SK-N-SH (cell line): ENCODE measurements at regions not wholly inside any gene's neighbourhood (a gene's known extent, or its start where the extent isn't known, plus 50 kb on each side); places are given as distances from the start of the nearest gene placed in this dataset.

Source experiments
- CTCF ChIA-PET: fragments of 300-600, 350-600 bp; formaldehyde crosslinking; extraction: SDS; loops from one replicate; lab custom pipeline; 2021; lab: Yijun Ruan, JAX
- POLR2A ChIA-PET: fragments of 350-600 bp; sonication (Branson Sonifier 250); formaldehyde crosslinking; extraction: SDS; loops from one replicate; lab custom pipeline; 2020; ENCODE audit warnings: antibody characterized with exemption, inconsistent platforms; lab: Yijun Ruan, JAX
- DNase-seq: peaks from one replicate; pipeline ENCODE4 v3.0.0; 2012
- H2AFZ ChIP-seq: fragments of 200-600 bp; sonication (generic); 2 replicates; pipeline ENCODE4 v1.8.1; 2016; ENCODE audit warnings: antibody characterized with exemption, mild to moderate bottlenecking, low read depth
- H3F3A ChIP-seq: fragments of 200-600 bp; sonication (generic); replicated peaks from 2 replicates; pipeline ENCODE3; 2016; ENCODE audit warnings: antibody characterized with exemption, mild to moderate bottlenecking; ENCODE audit not compliant: insufficient read depth
- H3K27ac ChIP-seq, 2 experiments: fragments of 200-500 bp in 1 of 2; fragments of 200-600 bp in 1 of 2; sonication (Bioruptor generic) in 1 of 2; sonication (generic), shearing (Covaris generic) in 1 of 2; 2 replicates each; pipeline versions ENCODE4 v1.5.1 to v1.6.1; 2014 to 2016; ENCODE audit warnings: low read depth in 2 of 2, inconsistent platforms in 1 of 2, low read length in 1 of 2, mild to moderate bottlenecking in 1 of 2, mixed read lengths in 1 of 2
- H3K27me3 ChIP-seq: fragments of 200-600 bp; sonication (generic), shearing (Covaris generic); 2 replicates; pipeline ENCODE4 v1.6.1; 2016; ENCODE audit warnings: mixed run types; ENCODE audit not compliant: insufficient read depth
- H3K36me3 ChIP-seq, 2 experiments: fragments of 200-500 bp in 1 of 2; fragments of 200-600 bp in 1 of 2; sonication (Bioruptor generic) in 1 of 2; sonication (generic) in 1 of 2; replicated peaks in 1 of 2; 2 replicates each; pipeline versions ENCODE3 to v1.5.1; 2014 to 2016; ENCODE audit warnings: low read length in 1 of 2, mild to moderate bottlenecking in 1 of 2; ENCODE audit not compliant: insufficient read depth in 2 of 2, control insufficient read depth in 1 of 2
- H3K4me1 ChIP-seq, 2 experiments: fragments of 200-500 bp in 1 of 2; fragments of 200-600 bp in 1 of 2; sonication (Bioruptor generic) in 1 of 2; sonication (generic), shearing (Covaris generic) in 1 of 2; 2 replicates each; pipeline versions ENCODE4 v1.5.1 to v1.6.1; 2014 to 2016; ENCODE audit warnings: low read depth in 1 of 2, low read length in 1 of 2, mixed run types in 1 of 2; ENCODE audit not compliant: insufficient read depth in 2 of 2, control insufficient read depth in 1 of 2
- H3K4me2 ChIP-seq: fragments of 200-600 bp; sonication (generic), shearing (Covaris generic); 2 replicates; pipeline ENCODE4 v1.6.1; 2017; ENCODE audit warnings: mixed run types
- H3K4me3 ChIP-seq, 2 experiments: fragments of 200-500 bp in 1 of 2; fragments of 200-600 bp in 1 of 2; sonication (Bioruptor generic) in 1 of 2; sonication (generic), shearing (Covaris generic) in 1 of 2; 2 replicates each; pipeline versions ENCODE4 v1.5.1 to v1.8.1; 2014 to 2016; ENCODE audit warnings: low read depth in 2 of 2, inconsistent platforms in 1 of 2, low read length in 1 of 2, mild to moderate bottlenecking in 1 of 2, mixed read lengths in 1 of 2, moderate library complexity in 1 of 2
- H3K79me2 ChIP-seq: fragments of 200-600 bp; sonication (generic); 2 replicates; pipeline ENCODE4 v1.8.1; 2017; ENCODE audit warnings: mild to moderate bottlenecking; ENCODE audit not compliant: insufficient read depth
- H3K9ac ChIP-seq: fragments of 200-600 bp; sonication (generic); 2 replicates; pipeline ENCODE4 v1.6.1; 2017; ENCODE audit warnings: mixed run types
- H3K9me2 ChIP-seq: fragments of 200-600 bp; sonication (generic); 2 replicates; pipeline ENCODE4 v1.6.1; 2017; ENCODE audit warnings: mixed run types
- H3K9me3 ChIP-seq: fragments of 200-600 bp; sonication (generic); 2 replicates; pipeline ENCODE4 v1.6.1; 2017; ENCODE audit warnings: mixed run types, mild to moderate bottlenecking, moderate library complexity
- H4K20me1 ChIP-seq: fragments of 200-600 bp; sonication (generic); 2 replicates; pipeline ENCODE4 v1.6.1; 2017; ENCODE audit warnings: mild to moderate bottlenecking, mixed run types; ENCODE audit not compliant: insufficient read depth
- CHD2 ChIP-seq: fragments of 150-350 bp; IDR thresholded peaks from 2 replicates; pipeline ENCODE4 v1.6.1; 2018; ENCODE audit warnings: low read length; ENCODE audit not compliant: partially characterized antibody
- ELF1 ChIP-seq: IDR thresholded peaks from 2 replicates; pipeline ENCODE4 v1.4.0; 2012
- FOSL2 ChIP-seq: IDR thresholded peaks from 2 replicates; pipeline ENCODE4 v1.4.0; 2012; ENCODE audit warnings: low read depth, mild to moderate bottlenecking, moderate library complexity, borderline replicate concordance
- FOXJ3 ChIP-seq: sonication (generic); formaldehyde crosslinking; IDR thresholded peaks from 2 replicates; pipeline ENCODE4 v1.5.1; 2020; ENCODE audit warnings: mild to moderate bottlenecking, missing genetic modification reagents
- GABPA ChIP-seq: IDR thresholded peaks from 2 replicates; pipeline ENCODE4 v1.4.0; 2012; ENCODE audit warnings: low read depth, mild to moderate bottlenecking
- GATA2 ChIP-seq: sonication (generic); formaldehyde crosslinking; IDR thresholded peaks from 2 replicates; pipeline ENCODE4 v1.5.0; 2020; ENCODE audit warnings: mild to moderate bottlenecking, missing genetic modification reagents
- MAX ChIP-seq: IDR thresholded peaks from 2 replicates; pipeline ENCODE4 v1.4.0; 2012; ENCODE audit warnings: low read depth
- MEF2A ChIP-seq: IDR thresholded peaks from 2 replicates; pipeline ENCODE4 v1.4.0; 2012; ENCODE audit warnings: low read depth, borderline replicate concordance
- PBX3 ChIP-seq: IDR thresholded peaks from 2 replicates; pipeline ENCODE4; 2012
- POLR2AphosphoS5 ChIP-seq: IDR thresholded peaks from 2 replicates; pipeline ENCODE4 v1.6.1; 2012; ENCODE audit warnings: low read depth, low read length
- RAD21 ChIP-seq: IDR thresholded peaks from 2 replicates; pipeline ENCODE4 v1.6.1; 2012; ENCODE audit warnings: mild to moderate bottlenecking, low read length
- RFX5 ChIP-seq: IDR thresholded peaks from 2 replicates; pipeline ENCODE4 v1.6.1; 2012; ENCODE audit warnings: mild to moderate bottlenecking, improper control_type of control experiment, low read length
- RXRA ChIP-seq: IDR thresholded peaks from 2 replicates; pipeline ENCODE4 v1.4.0; 2012; ENCODE audit warnings: low read depth, mild to moderate bottlenecking, borderline replicate concordance
- SIN3A ChIP-seq: IDR thresholded peaks from 2 replicates; pipeline ENCODE4 v1.6.1; 2012; ENCODE audit warnings: low read depth, mild to moderate bottlenecking, low read length, moderate library complexity, borderline replicate concordance
- TAF1 ChIP-seq: IDR thresholded peaks from 2 replicates; pipeline ENCODE4 v1.6.1; 2012; ENCODE audit warnings: low read depth, mild to moderate bottlenecking, low read length, moderate library complexity, borderline replicate concordance
- USF1 ChIP-seq: IDR thresholded peaks from 2 replicates; pipeline ENCODE4 v1.4.0; 2012; ENCODE audit warnings: low read depth, borderline replicate concordance
- YY1 ChIP-seq: IDR thresholded peaks from 2 replicates; pipeline ENCODE4 v1.4.0; 2012; ENCODE audit warnings: low read depth, mild to moderate bottlenecking
- WGBS: methylation state at CpG from one replicate; pipeline ENCODE4 v1.1.6; 2017; ENCODE audit warnings: low lambda C conversion rate; 5-methylcytosine and 5-hydroxymethylcytosine counted together
- TF ChIP-seq, protein P1 (sequence below): IDR thresholded peaks from 2 replicates; pipeline ENCODE4 v1.4.0; 2012; ENCODE audit warnings: low read depth, borderline replicate concordance

DNA sequence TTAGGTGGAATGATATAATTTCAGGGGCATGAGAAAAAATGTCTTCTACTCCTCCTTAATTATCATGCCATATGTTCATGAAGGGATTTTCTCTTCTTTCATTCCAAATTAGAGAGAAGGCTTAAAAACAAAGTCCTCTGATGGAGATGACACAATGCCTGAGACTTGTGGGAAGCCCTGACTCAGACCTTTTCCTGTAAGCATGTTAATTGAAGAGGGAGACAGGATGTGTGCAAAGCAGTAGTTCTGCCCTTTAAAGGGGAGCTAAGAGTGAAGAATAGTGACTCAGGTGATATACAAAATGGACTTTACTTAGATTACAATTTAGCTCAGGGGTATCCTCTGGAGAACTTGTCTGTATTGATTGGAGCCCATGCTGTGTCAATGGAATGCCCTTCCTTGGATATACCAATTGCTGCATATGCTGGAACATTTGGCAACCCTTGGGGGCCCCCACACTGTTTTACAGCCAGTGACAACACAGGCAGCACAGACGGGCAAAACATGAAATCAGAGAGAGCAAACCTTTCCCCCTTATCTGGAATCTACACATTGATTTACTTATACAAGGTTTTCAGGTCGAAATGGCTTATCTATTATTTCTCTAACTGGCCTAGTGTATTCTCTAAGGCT is 81.3 kb downstream of the IZUMO3 start:
- Histone ChIP-seq H3K4me1 (no peaks in the 10 kb centered on the region), H2AFZ (no peak overlapping the region), H3K27me3 (no peaks in the 10 kb centered on the region), H3F3A (no peaks in the 10 kb centered on the region), H3K9ac (no peak overlapping the region), H3K4me3 (no peak overlapping the region), H3K9me3 (no peaks in the 10 kb centered on the region; the same call in 1 of the 2 replicates), H3K27ac (no peak overlapping the region), H3K79me2 (no peaks in the 10 kb centered on the region), H3K9me2 (no peaks in the 10 kb centered on the region; the same call in 1 of the 2 replicates), H3K36me3 (no peaks in the 10 kb centered on the region), H4K20me1 (no peaks in the 10 kb centered on the region), H3K4me2 (no peak overlapping the region)
- WGBS: 20% methylated on average over 2 of the region's 2 CpGs
- CTCF ChIA-PET: no interaction called here
- TF ChIP-seq RFX5: no peak
- TF ChIP-seq USF1: no peak
- POLR2A ChIA-PET: no interaction called here
- no peak for DNase-seq

- no peak overlapping the region for H3K4me2 ChIP-seq
- H3K79me2 ChIP-seq: no peaks in the 10 kb centered on the region
- no peak for TF ChIP-seq FOXJ3 (CRISPR knock-in tag)
- no peak for TF ChIP-seq RAD21
- no peak for TF ChIP-seq GATA2 (CRISPR knock-in tag)
- TF ChIP-seq CHD2: no peak
- TF ChIP-seq POLR2AphosphoS5: no peak
- TF ChIP-seq MAX: no peak
- TF ChIP-seq YY1: no peak
- TF ChIP-seq ELF1: no peak
- POLR2A ChIA-PET: no interaction called here
- H3K27ac ChIP-seq: no peak overlapping the region
- H3K9me2 ChIP-seq: peaks cover under 1% of the 10 kb centered on the region; the same call in 1 of the 2 replicates
- no peak overlapping the region for H2AFZ ChIP-seq
- no peaks in the 10 kb centered on the region for H3K27me3 ChIP-seq
- CTCF ChIA-PET: interaction anchor here (0.5 kb wide), 1 partner anchor 281 kb away, joined by 3 read pairs; no protein-coding TSS in a partner anchor
- H3K4me3 ChIP-seq: no peak overlapping the region
- H3K9ac ChIP-seq: no peak overlapping the region
- no peaks in the 10 kb centered on the region; the same call in 1 of the 2 replicates for H3K9me3 ChIP-seq
- H4K20me1 ChIP-seq: no peaks in the 10 kb centered on the region
- no peaks in the 10 kb centered on the region for H3K4me1 ChIP-seq
- DNase-seq: no peak
- no peaks in the 10 kb centered on the region for H3K36me3 ChIP-seq
- 23% methylated on average over 4 of the region's 4 CpGs for WGBS
- no peaks in the 10 kb centered on the region for H3F3A ChIP-seq
Observed at GRCh38 chr9:24462951-24463350, 82.7 kb downstream of the IZUMO3 start.

GRCh38 chr9:24460781-24461180 is 84.9 kb downstream of the IZUMO3 start:
- CTCF ChIA-PET: interaction anchor here (0.7 kb wide), 1 partner anchor 74 kb away, joined by 3 read pairs; no protein-coding TSS in a partner anchor
- no peak for DNase-seq
- TF ChIP-seq RAD21 (no peak), FOSL2 (no peak), RFX5 (no peak), SIN3A (no peak), PBX3 (no peak), ELF1 (no peak), USF1 (no peak), TAF1 (no peak), MEF2A (no peak), GABPA (no peak), RXRA (no peak)
- TF ChIP-seq, protein P1, sequence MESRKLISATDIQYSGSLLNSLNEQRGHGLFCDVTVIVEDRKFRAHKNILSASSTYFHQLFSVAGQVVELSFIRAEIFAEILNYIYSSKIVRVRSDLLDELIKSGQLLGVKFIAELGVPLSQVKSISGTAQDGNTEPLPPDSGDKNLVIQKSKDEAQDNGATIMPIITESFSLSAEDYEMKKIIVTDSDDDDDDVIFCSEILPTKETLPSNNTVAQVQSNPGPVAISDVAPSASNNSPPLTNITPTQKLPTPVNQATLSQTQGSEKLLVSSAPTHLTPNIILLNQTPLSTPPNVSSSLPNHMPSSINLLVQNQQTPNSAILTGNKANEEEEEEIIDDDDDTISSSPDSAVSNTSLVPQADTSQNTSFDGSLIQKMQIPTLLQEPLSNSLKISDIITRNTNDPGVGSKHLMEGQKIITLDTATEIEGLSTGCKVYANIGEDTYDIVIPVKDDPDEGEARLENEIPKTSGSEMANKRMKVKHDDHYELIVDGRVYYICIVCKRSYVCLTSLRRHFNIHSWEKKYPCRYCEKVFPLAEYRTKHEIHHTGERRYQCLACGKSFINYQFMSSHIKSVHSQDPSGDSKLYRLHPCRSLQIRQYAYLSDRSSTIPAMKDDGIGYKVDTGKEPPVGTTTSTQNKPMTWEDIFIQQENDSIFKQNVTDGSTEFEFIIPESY: no peak

More at GRCh38 chr9:24460781-24461180, 84.9 kb downstream of the IZUMO3 start:
- H3K4me1 ChIP-seq: no peaks in the 10 kb centered on the region
- H3F3A ChIP-seq: no peaks in the 10 kb centered on the region
- peaks cover 3% of the 10 kb centered on the region; the same call in 1 of the 2 replicates for H3K9me2 ChIP-seq
- H3K27me3 ChIP-seq: no peaks in the 10 kb centered on the region
- H2AFZ ChIP-seq: no peak overlapping the region
- POLR2A ChIA-PET: no interaction called here
- no peak overlapping the region for H3K4me3 ChIP-seq
- H3K36me3 ChIP-seq: no peaks in the 10 kb centered on the region
- no peak overlapping the region for H3K4me2 ChIP-seq
- 62% methylated on average over 5 of the region's 5 CpGs for WGBS
- H3K9ac ChIP-seq: no peak overlapping the region
- H4K20me1 ChIP-seq: no peaks in the 10 kb centered on the region
- H3K79me2 ChIP-seq: no peaks in the 10 kb centered on the region
- H3K9me3 ChIP-seq: no peaks in the 10 kb centered on the region
- no peak overlapping the region for H3K27ac ChIP-seq
